ENCODE measurements at regions not wholly inside any gene's neighbourhood (a gene's known extent, or its start where the extent isn't known, plus 50 kb on each side); places are given as distances from the start of the nearest gene placed in this dataset.

DNA sequence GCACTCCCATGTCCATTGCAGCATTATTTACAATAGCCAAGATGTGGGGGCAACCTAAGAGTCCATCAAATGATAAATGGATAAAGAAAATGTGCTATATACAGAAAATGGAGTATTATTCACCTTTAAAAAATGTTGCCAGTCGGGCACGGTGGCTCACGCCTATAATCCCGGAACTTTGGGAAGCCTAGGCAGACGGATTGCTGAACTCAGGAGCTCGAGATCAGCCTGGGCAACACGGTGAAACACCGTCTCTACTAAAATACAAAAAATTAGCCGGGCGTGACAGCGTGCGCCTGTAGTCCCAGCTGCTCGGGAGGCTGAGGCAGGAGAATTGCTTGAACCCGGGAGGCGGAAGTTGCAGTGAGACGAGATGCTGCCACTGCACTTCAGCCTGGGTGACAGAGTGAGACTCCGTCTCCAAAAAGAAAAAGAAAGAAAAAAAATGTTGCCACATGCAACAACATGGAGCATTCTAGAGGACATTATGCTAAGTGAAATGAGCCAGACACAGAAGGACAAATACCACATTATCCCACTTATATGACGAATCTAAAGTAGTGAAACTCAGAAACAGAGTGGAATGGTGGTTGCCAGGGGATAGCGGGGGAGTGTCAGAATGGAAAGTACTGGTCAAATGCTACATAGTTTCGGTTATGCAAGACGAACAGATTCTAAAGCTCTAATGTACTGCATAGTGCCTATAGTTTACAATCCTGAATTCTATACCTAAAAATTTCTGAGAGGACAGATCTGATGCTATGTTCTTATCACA, 1385.6 kb upstream of the TMEFF2 start:
- no peak overlapping the region for H3K4me2 ChIP-seq (replicated peaks; ENCODE audit: low read depth, low read length, poor library complexity, severe bottlenecking)
- H2AFZ ChIP-seq (ENCODE audit: insufficient read depth, low read depth, low read length, poor library complexity, severe bottlenecking), result no peak overlapping the region
- intact Hi-C loops (cut with micrococcal nuclease), result no loop called here
- no peaks in the 10 kb centered on the region for H4K20me1 ChIP-seq (ENCODE audit: control insufficient read depth, insufficient read depth, low read length, poor library complexity, severe bottlenecking)
- POLR2A ChIA-PET, result no interaction called here
- no peaks in the 10 kb centered on the region for H3K4me1 Mint-ChIP-seq
- TF ChIP-seq EZH2 (IDR thresholded peaks at IDR 0.05; ENCODE audit: borderline replicate concordance, insufficient read depth, low read depth, low read length, poor library complexity, severe bottlenecking), result no peak
- TF ChIP-seq, protein P1, sequence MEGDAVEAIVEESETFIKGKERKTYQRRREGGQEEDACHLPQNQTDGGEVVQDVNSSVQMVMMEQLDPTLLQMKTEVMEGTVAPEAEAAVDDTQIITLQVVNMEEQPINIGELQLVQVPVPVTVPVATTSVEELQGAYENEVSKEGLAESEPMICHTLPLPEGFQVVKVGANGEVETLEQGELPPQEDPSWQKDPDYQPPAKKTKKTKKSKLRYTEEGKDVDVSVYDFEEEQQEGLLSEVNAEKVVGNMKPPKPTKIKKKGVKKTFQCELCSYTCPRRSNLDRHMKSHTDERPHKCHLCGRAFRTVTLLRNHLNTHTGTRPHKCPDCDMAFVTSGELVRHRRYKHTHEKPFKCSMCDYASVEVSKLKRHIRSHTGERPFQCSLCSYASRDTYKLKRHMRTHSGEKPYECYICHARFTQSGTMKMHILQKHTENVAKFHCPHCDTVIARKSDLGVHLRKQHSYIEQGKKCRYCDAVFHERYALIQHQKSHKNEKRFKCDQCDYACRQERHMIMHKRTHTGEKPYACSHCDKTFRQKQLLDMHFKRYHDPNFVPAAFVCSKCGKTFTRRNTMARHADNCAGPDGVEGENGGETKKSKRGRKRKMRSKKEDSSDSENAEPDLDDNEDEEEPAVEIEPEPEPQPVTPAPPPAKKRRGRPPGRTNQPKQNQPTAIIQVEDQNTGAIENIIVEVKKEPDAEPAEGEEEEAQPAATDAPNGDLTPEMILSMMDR (IDR thresholded peaks at IDR 0.05), result no peak
- H3K27me3 Mint-ChIP-seq, result no peaks in the 10 kb centered on the region
- H3K9me3 ChIP-seq (ENCODE audit: control extremely low read depth in 1 of 3, control insufficient read depth in 2 of 3, insufficient read depth in 1 of 3, low read length in 2 of 3), result no peaks in the 10 kb centered on the region
- no peak overlapping the region for H3K9ac ChIP-seq (ENCODE audit: low read length)
- ATAC-seq (ENCODE audit: low read depth) (no peak), DNase-seq (no peak)
- WGBS (ENCODE audit: insufficient coverage), result 97% methylated on average over 17 of the region's 21 CpGs
- H3K4me3 ChIP-seq (ENCODE audit: control extremely low read depth in 1 of 5, extremely low read depth in 1 of 5, insufficient read depth in 1 of 5, low read depth in 2 of 5, low read length in 4 of 5), result no peak overlapping the region
- CTCF ChIA-PET, result no interaction called here
- H3K9me3 Mint-ChIP-seq (ENCODE audit: insufficient read depth), result no peaks in the 10 kb centered on the region
- H3K27ac Mint-ChIP-seq, result no peak overlapping the region
- no peaks in the 10 kb centered on the region for H3K79me2 ChIP-seq (ENCODE audit: control insufficient read depth, insufficient read depth, low read length)
- H3K36me3 ChIP-seq (replicated peaks in 1 of 2; ENCODE audit: control extremely low read depth in 1 of 2, control insufficient read depth in 1 of 2, extremely low read depth in 1 of 2, insufficient read depth in 2 of 2, low read length in 1 of 2), result no peaks in the 10 kb centered on the region
- no peaks in the 10 kb centered on the region for H3K27me3 ChIP-seq (replicated peaks in 1 of 4; ENCODE audit: control extremely low read depth in 1 of 4, control insufficient read depth in 3 of 4, insufficient read depth in 4 of 4, low read length in 3 of 4)
- no peak overlapping the region for H3K4me3 Mint-ChIP-seq
- peaks cover 4% of the 10 kb centered on the region in 2 donors for H3K4me1 ChIP-seq (ENCODE audit: control insufficient read depth in 2 of 2, insufficient read depth in 2 of 2, low read length in 2 of 2)
- no peak overlapping the region for H3K27ac ChIP-seq (ENCODE audit: low read length in 2 of 2)

GRCh38 chr2:193566886-193567285, 1372.2 kb upstream of the TMEFF2 start:
- H3K4me3 ChIP-seq (ENCODE audit: control extremely low read depth in 1 of 5, extremely low read depth in 1 of 5, insufficient read depth in 1 of 5, low read depth in 2 of 5, low read length in 4 of 5), result no peak overlapping the region
- H3K36me3 ChIP-seq (replicated peaks in 1 of 2; ENCODE audit: control extremely low read depth in 1 of 2, control insufficient read depth in 1 of 2, extremely low read depth in 1 of 2, insufficient read depth in 2 of 2, low read length in 1 of 2), result no peaks in the 10 kb centered on the region
- ChIA-PET CTCF (no interaction called here), POLR2A (no interaction called here)
- H3K4me1 ChIP-seq (ENCODE audit: control insufficient read depth in 2 of 2, insufficient read depth in 2 of 2, low read length in 2 of 2), result no peaks in the 10 kb centered on the region
- WGBS (ENCODE audit: insufficient coverage), result 100% methylated on average over 1 of the region's 2 CpGs
- H3K79me2 ChIP-seq (ENCODE audit: control insufficient read depth, insufficient read depth, low read length), result no peaks in the 10 kb centered on the region
- H3K27me3 Mint-ChIP-seq, result no peaks in the 10 kb centered on the region
- ATAC-seq (ENCODE audit: low read depth) (no peak), DNase-seq (no peak)
- no peaks in the 10 kb centered on the region for H3K27me3 ChIP-seq (replicated peaks in 1 of 4; ENCODE audit: control extremely low read depth in 1 of 4, control insufficient read depth in 3 of 4, insufficient read depth in 4 of 4, low read length in 3 of 4)
- no peak overlapping the region for H2AFZ ChIP-seq (ENCODE audit: insufficient read depth, low read depth, low read length, poor library complexity, severe bottlenecking)
- TF ChIP-seq, protein P1 (IDR thresholded peaks at IDR 0.05), result no peak
- no peak for TF ChIP-seq EZH2 (IDR thresholded peaks at IDR 0.05; ENCODE audit: borderline replicate concordance, insufficient read depth, low read depth, low read length, poor library complexity, severe bottlenecking)
- no peak overlapping the region for H3K4me3 Mint-ChIP-seq
- no peak overlapping the region for H3K27ac Mint-ChIP-seq
- H3K27ac ChIP-seq (ENCODE audit: low read length in 2 of 2), result no peak overlapping the region
- no peaks in the 10 kb centered on the region for H3K4me1 Mint-ChIP-seq
- intact Hi-C loops (cut with micrococcal nuclease), result no loop called here
- no peak overlapping the region for H3K4me2 ChIP-seq (replicated peaks; ENCODE audit: low read depth, low read length, poor library complexity, severe bottlenecking)
- no peaks in the 10 kb centered on the region for H3K9me3 ChIP-seq (ENCODE audit: control extremely low read depth in 1 of 3, control insufficient read depth in 2 of 3, insufficient read depth in 1 of 3, low read length in 2 of 3)
- H3K9ac ChIP-seq (ENCODE audit: low read length), result no peak overlapping the region
- H3K9me3 Mint-ChIP-seq (ENCODE audit: insufficient read depth), result no peaks in the 10 kb centered on the region
- no peaks in the 10 kb centered on the region for H4K20me1 ChIP-seq (ENCODE audit: control insufficient read depth, insufficient read depth, low read length, poor library complexity, severe bottlenecking)

All from B cell (primary cell).